H9 (cell line): ENCODE measurements at regions not wholly inside any gene's neighbourhood (a gene's known extent, or its start where the extent isn't known, plus 50 kb on each side); places are given as distances from the start of the nearest gene placed in this dataset.

Source experiments
- DNase-seq: peaks from one replicate; pipeline ENCODE4 v3.0.0-alpha.2; 2017
- H2AFZ ChIP-seq: one replicate; pipeline ENCODE4 v1.6.1; 2013; ENCODE audit warnings: mild to moderate bottlenecking, low read length, control low read depth, moderate library complexity
- H2AK5ac ChIP-seq: 2 replicates; pipeline ENCODE4 v1.6.1; 2013; ENCODE audit warnings: low read length, control low read depth, mixed read lengths; ENCODE audit not compliant: insufficient read length
- H2BK120ac ChIP-seq: one replicate; pipeline ENCODE4 v1.6.1; 2013; ENCODE audit warnings: low read depth, mild to moderate bottlenecking, low read length, control low read depth, inconsistent platforms; ENCODE audit not compliant: poor library complexity, severe bottlenecking
- H2BK12ac ChIP-seq: 2 replicates; pipeline ENCODE4 v1.6.1; 2013; ENCODE audit warnings: low read length, control low read depth, mixed read lengths, low read depth; ENCODE audit not compliant: insufficient read length
- H2BK15ac ChIP-seq: 2 replicates; pipeline ENCODE4 v1.6.1; 2013; ENCODE audit warnings: low read depth, low read length, control low read depth
- H2BK20ac ChIP-seq: one replicate; pipeline ENCODE4 v1.6.1; 2013; ENCODE audit warnings: low read depth, mild to moderate bottlenecking, low read length, control low read depth, inconsistent platforms; ENCODE audit not compliant: poor library complexity, severe bottlenecking
- H2BK5ac ChIP-seq: 2 replicates; pipeline ENCODE4 v1.6.1; 2013; ENCODE audit warnings: low read length, control low read depth, mixed read lengths; ENCODE audit not compliant: insufficient read length
- H3K14ac ChIP-seq: 2 replicates; pipeline ENCODE4 v1.6.1; 2013; ENCODE audit warnings: low read length, control low read depth; ENCODE audit not compliant: insufficient read depth
- H3K18ac ChIP-seq: 2 replicates; pipeline ENCODE4 v1.6.1; 2013; ENCODE audit warnings: low read depth, mild to moderate bottlenecking, mixed read lengths, low read length, control low read depth; ENCODE audit not compliant: insufficient read length
- H3K23ac ChIP-seq: 2 replicates; pipeline ENCODE4 v1.6.1; 2013; ENCODE audit warnings: low read length, control low read depth, mixed read lengths, low read depth; ENCODE audit not compliant: insufficient read length
- H3K23me2 ChIP-seq: 2 replicates; pipeline ENCODE4 v1.6.1; 2013; ENCODE audit warnings: low read depth, mild to moderate bottlenecking, mixed read lengths, low read length, control low read depth; ENCODE audit not compliant: insufficient read length, poor library complexity, severe bottlenecking
- H3K27ac ChIP-seq: 2 replicates; pipeline ENCODE4 v1.5.1; 2013; ENCODE audit warnings: low read length, control low read depth, mixed read lengths, low read depth; ENCODE audit not compliant: insufficient read length
- H3K27me3 ChIP-seq: 2 replicates; pipeline ENCODE4 v1.6.1; 2013; ENCODE audit warnings: low read length, control low read depth, inconsistent platforms; ENCODE audit not compliant: insufficient read depth
- H3K4ac ChIP-seq: 2 replicates; pipeline ENCODE4 v1.6.1; 2013; ENCODE audit warnings: low read depth, mild to moderate bottlenecking, control low read depth, inconsistent platforms, low read length, moderate library complexity
- H3K4me1 ChIP-seq: 2 replicates; pipeline ENCODE4 v1.6.1; 2013; ENCODE audit warnings: low read length, control low read depth, inconsistent platforms; ENCODE audit not compliant: insufficient read depth
- H3K4me2 ChIP-seq: 2 replicates; pipeline ENCODE4 v1.6.1; 2013; ENCODE audit warnings: low read length, control low read depth, mixed read lengths; ENCODE audit not compliant: insufficient read length, insufficient read depth
- H3K56ac ChIP-seq: 2 replicates; pipeline ENCODE4 v1.6.1; 2013; ENCODE audit warnings: low read depth, mild to moderate bottlenecking, mixed read lengths, low read length, control low read depth; ENCODE audit not compliant: insufficient read length
- H3K79me1 ChIP-seq: 2 replicates; pipeline ENCODE4 v1.6.1; 2013; ENCODE audit warnings: low read depth, mild to moderate bottlenecking, moderate library complexity, low read length, control low read depth, inconsistent platforms; ENCODE audit not compliant: insufficient read depth, poor library complexity, severe bottlenecking
- H3K79me2 ChIP-seq: 2 replicates; pipeline ENCODE4 v1.6.1; 2013; ENCODE audit warnings: low read length, control low read depth, inconsistent platforms; ENCODE audit not compliant: insufficient read depth
- H3K9ac ChIP-seq: 2 replicates; pipeline ENCODE4 v1.6.1; 2013; ENCODE audit warnings: low read length, control low read depth, mixed read lengths; ENCODE audit not compliant: insufficient read length; ENCODE audit errors: extremely low read depth
- H3K9me3 ChIP-seq: one replicate; pipeline ENCODE4 v1.6.1; 2013; ENCODE audit warnings: low read depth, low read length, inconsistent platforms; ENCODE audit not compliant: control insufficient read depth
- H3T11ph ChIP-seq: one replicate; pipeline ENCODE4 v1.6.1; 2013; ENCODE audit warnings: mild to moderate bottlenecking, low read length, control low read depth, inconsistent platforms
- H4K20me1 ChIP-seq: one replicate; pipeline ENCODE4 v1.6.1; 2013; ENCODE audit not compliant: control insufficient read depth, insufficient read length, insufficient read depth
- H4K5ac ChIP-seq: 2 replicates; pipeline ENCODE4 v1.6.1; 2013; ENCODE audit warnings: low read depth, mild to moderate bottlenecking, mixed read lengths, low read length, control low read depth; ENCODE audit not compliant: insufficient read length
- H4K8ac ChIP-seq: replicated peaks from 2 replicates; pipeline ENCODE4 v1.6.1; 2013; ENCODE audit warnings: low read length, control low read depth, mixed read lengths, low read depth; ENCODE audit not compliant: insufficient read length
- H4K91ac ChIP-seq: 2 replicates; pipeline ENCODE4 v1.6.1; 2013; ENCODE audit warnings: low read depth, mild to moderate bottlenecking, moderate library complexity, mixed read lengths, low read length, control low read depth; ENCODE audit not compliant: insufficient read length
- H3K27ac Mint-ChIP-seq, 3 experiments: 2 replicates in 2 of 3; 3 replicates in 1 of 3; pipeline ENCODE4 v1.8.0; 2020 to 2021; ENCODE audit warnings: mixed read lengths in 3 of 3, mild to moderate bottlenecking in 1 of 3, moderate library complexity in 1 of 3
- H3K27me3 Mint-ChIP-seq: 2 replicates; pipeline ENCODE4 v1.8.0; 2021; ENCODE audit warnings: low read depth, mild to moderate bottlenecking, moderate library complexity, mixed read lengths
- H3K36me3 Mint-ChIP-seq, 3 experiments: 2 replicates in 2 of 3; 3 replicates in 1 of 3; pipeline ENCODE4 v1.8.0; 2020 to 2021; ENCODE audit warnings: low read depth in 3 of 3, mixed read lengths in 3 of 3; ENCODE audit not compliant: insufficient read depth in 1 of 3
- H3K4me1 Mint-ChIP-seq, 2 experiments: 2 replicates each; pipeline ENCODE4 v1.8.0; 2020; ENCODE audit warnings: mixed read lengths in 2 of 2
- H3K4me3 Mint-ChIP-seq, 2 experiments: 2 replicates in 1 of 2; 3 replicates in 1 of 2; pipeline ENCODE4 v1.8.0; 2020 to 2021; ENCODE audit warnings: mild to moderate bottlenecking in 2 of 2, mixed read lengths in 2 of 2, moderate library complexity in 1 of 2
- H3K9me3 Mint-ChIP-seq, 2 experiments: 2 replicates in 1 of 2; 3 replicates in 1 of 2; pipeline ENCODE4 v1.8.0; 2020; ENCODE audit warnings: mild to moderate bottlenecking in 2 of 2, mixed read lengths in 2 of 2, moderate library complexity in 1 of 2
- CTCF ChIP-seq: fragments of 200-600 bp; sonication (generic); conservative IDR thresholded peaks from 3 replicates; pipeline ENCODE4 v1.8.0; 2021; ENCODE audit warnings: antibody characterized with exemption, mild to moderate bottlenecking
- WGBS: extraction: QIAGEN DNeasy Blood & Tissue Kit; methylation state at CpG from one replicate; pipeline ENCODE4 v1.1.7; 2013; ENCODE audit warnings: missing lambda C conversion rate, low lambda C conversion rate, mixed read lengths; ENCODE audit not compliant: insufficient read length; ENCODE audit errors: extremely low coverage; 5-methylcytosine and 5-hydroxymethylcytosine counted together

DNA sequence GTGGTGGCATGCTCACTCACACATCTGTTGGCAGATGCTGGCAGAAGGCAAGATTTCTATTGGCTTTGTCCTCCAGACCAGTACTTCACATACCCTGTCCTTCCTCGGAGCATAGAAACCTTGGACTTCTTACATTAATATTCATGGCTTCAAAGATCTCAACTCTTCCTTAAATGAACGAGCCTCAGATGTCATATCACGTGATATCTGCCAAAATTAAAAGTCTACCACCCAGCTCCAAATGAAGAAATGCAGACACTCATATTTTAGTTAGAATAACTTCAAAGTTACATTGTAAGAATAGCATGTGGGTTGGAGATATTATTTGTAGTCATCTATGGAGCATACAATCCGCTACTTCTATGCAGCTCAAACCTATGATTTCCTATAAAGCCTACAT lies 1994.9 kb downstream of the NCAM2 start:
- Histone ChIP-seq H3K23ac (no peak overlapping the region), H4K20me1 (no peaks in the 10 kb centered on the region), H3K9ac (no peak overlapping the region), H3K27ac (no peak overlapping the region), H2BK15ac (no peak overlapping the region), H3K27me3 (no peaks in the 10 kb centered on the region), H2BK12ac (no peak overlapping the region), H4K5ac (no peak overlapping the region), H4K8ac (no peak overlapping the region), H2BK5ac (no peak overlapping the region), H3K4me2 (no peak overlapping the region), H3K23me2 (no peaks in the 10 kb centered on the region), H3K79me2 (no peaks in the 10 kb centered on the region), H3K56ac (no peak overlapping the region), H2AK5ac (no peak overlapping the region), H3K4me1 (no peaks in the 10 kb centered on the region), H2BK120ac (no peak overlapping the region), H3K18ac (no peak overlapping the region), H3K79me1 (no peaks in the 10 kb centered on the region), H3T11ph (no peak overlapping the region), H4K91ac (no peak overlapping the region), H3K4ac (no peak overlapping the region), H2BK20ac (no peak overlapping the region), H3K9me3 (no peaks in the 10 kb centered on the region), H2AFZ (no peak overlapping the region), H3K14ac (no peak overlapping the region)
- Mint-ChIP-seq H3K36me3 (peaks cover 0 to 20% (median 3%) of the 10 kb centered on the region in 3 experiments; a peak in 4 of 7 replicates), H3K4me3 (no peak overlapping the region), H3K27ac (no peak overlapping the region), H3K4me1 (no peaks in the 10 kb centered on the region), H3K27me3 (no peaks in the 10 kb centered on the region; the same call in 1 of the 2 replicates), H3K9me3 (peaks cover 8 to 19% of the 10 kb centered on the region in 2 experiments; a peak in 4 of 5 replicates)
- no peak for DNase-seq
- no CpG with 5 or more reads among the region's 4 CpGs for WGBS
- no peak for TF ChIP-seq CTCF
